ENCODE measurements at regions not wholly inside any gene's neighbourhood (a gene's known extent, or its start where the extent isn't known, plus 50 kb on each side); places are given as distances from the start of the nearest gene placed in this dataset.

- no peak for TF ChIP-seq CTCF (IDR thresholded peaks at IDR 0.05; ENCODE audit: insufficient read depth, low read depth, low read length)
- DNase-seq (ENCODE audit: low read depth) = no peak
- H3K4me3 ChIP-seq (ENCODE audit: low read depth, low read length) = no peak overlapping the region
Measured at GRCh38 chr7:41117431-41117830, 585.5 kb downstream of the INHBA start.

- no peak for DNase-seq (ENCODE audit: low read depth)
- TF ChIP-seq CTCF (IDR thresholded peaks at IDR 0.05; ENCODE audit: insufficient read depth, low read depth, low read length) = no peak
- no peak overlapping the region for H3K4me3 ChIP-seq (ENCODE audit: low read depth, low read length)
Measured at GRCh38 chr7:41116817-41117216, 586.1 kb downstream of the INHBA start.

- no peak for TF ChIP-seq CTCF (IDR thresholded peaks at IDR 0.05; ENCODE audit: insufficient read depth, low read depth, low read length)
- DNase-seq (ENCODE audit: low read depth) = no peak
- no peak overlapping the region for H3K4me3 ChIP-seq (ENCODE audit: low read depth, low read length)
Measured at GRCh38 chr7:41116337-41116736, 586.6 kb downstream of the INHBA start.

- TF ChIP-seq CTCF (IDR thresholded peaks at IDR 0.05; ENCODE audit: insufficient read depth, low read depth, low read length) = no peak
- DNase-seq (ENCODE audit: low read depth) = no peak
- no peak overlapping the region for H3K4me3 ChIP-seq (ENCODE audit: low read depth, low read length)
Measured at GRCh38 chr7:41114691-41115090, 588.2 kb downstream of the INHBA start.

GRCh38 chr7:41114131-41114530 is 588.8 kb downstream of the INHBA start:
- TF ChIP-seq CTCF (IDR thresholded peaks at IDR 0.05; ENCODE audit: insufficient read depth, low read depth, low read length) = no peak
- H3K4me3 ChIP-seq (ENCODE audit: low read depth, low read length) = no peak overlapping the region
- DNase-seq (ENCODE audit: low read depth) = peak; percentile 44

GRCh38 chr7:41113719-41114118 is 589.2 kb downstream of the INHBA start:
- no peak for DNase-seq (ENCODE audit: low read depth)
- TF ChIP-seq CTCF (IDR thresholded peaks at IDR 0.05; ENCODE audit: insufficient read depth, low read depth, low read length) = no peak
- H3K4me3 ChIP-seq (ENCODE audit: low read depth, low read length) = no peak overlapping the region

- TF ChIP-seq CTCF (IDR thresholded peaks at IDR 0.05; ENCODE audit: insufficient read depth, low read depth, low read length) = no peak
- DNase-seq (ENCODE audit: low read depth) = peak; percentile 32
- no peak overlapping the region for H3K4me3 ChIP-seq (ENCODE audit: low read depth, low read length)
Measured at GRCh38 chr7:41110186-41110585, 592.7 kb downstream of the INHBA start.
